HFFc6 (cell line): ENCODE measurements at regions not wholly inside any gene's neighbourhood (a gene's known extent, or its start where the extent isn't known, plus 50 kb on each side); places are given as distances from the start of the nearest gene placed in this dataset.

Experiments used
- DNase-seq: peaks from one replicate; pipeline ENCODE4 v3.0.0-alpha.2; 2018
- H3K27ac Mint-ChIP-seq: 2 replicates; pipeline ENCODE4 v1.8.0; 2020; ENCODE audit warnings: mild to moderate bottlenecking, mixed read lengths
- H3K27me3 Mint-ChIP-seq: 2 replicates; pipeline ENCODE4 v1.8.0; 2021; ENCODE audit warnings: mild to moderate bottlenecking, moderate library complexity, mixed read lengths; ENCODE audit not compliant: insufficient read depth
- H3K36me3 Mint-ChIP-seq: 2 replicates; pipeline ENCODE4 v1.8.0; 2021; ENCODE audit warnings: low read depth, mixed read lengths
- H3K4me1 Mint-ChIP-seq: 2 replicates; pipeline ENCODE4 v1.8.0; 2020; ENCODE audit warnings: low read depth, mixed read lengths
- H3K4me3 Mint-ChIP-seq: 2 replicates; pipeline ENCODE4 v1.8.0; 2020; ENCODE audit warnings: mild to moderate bottlenecking, moderate library complexity, mixed read lengths
- H3K9me3 Mint-ChIP-seq: 2 replicates; pipeline ENCODE4 v1.8.0; 2020; ENCODE audit warnings: mild to moderate bottlenecking, mixed read lengths
- CTCF ChIP-seq: fragments of 200-600 bp; sonication (generic); IDR thresholded peaks from 2 replicates; pipeline ENCODE4 v1.5.0; 2021; ENCODE audit warnings: antibody characterized with exemption, mild to moderate bottlenecking

DNA sequence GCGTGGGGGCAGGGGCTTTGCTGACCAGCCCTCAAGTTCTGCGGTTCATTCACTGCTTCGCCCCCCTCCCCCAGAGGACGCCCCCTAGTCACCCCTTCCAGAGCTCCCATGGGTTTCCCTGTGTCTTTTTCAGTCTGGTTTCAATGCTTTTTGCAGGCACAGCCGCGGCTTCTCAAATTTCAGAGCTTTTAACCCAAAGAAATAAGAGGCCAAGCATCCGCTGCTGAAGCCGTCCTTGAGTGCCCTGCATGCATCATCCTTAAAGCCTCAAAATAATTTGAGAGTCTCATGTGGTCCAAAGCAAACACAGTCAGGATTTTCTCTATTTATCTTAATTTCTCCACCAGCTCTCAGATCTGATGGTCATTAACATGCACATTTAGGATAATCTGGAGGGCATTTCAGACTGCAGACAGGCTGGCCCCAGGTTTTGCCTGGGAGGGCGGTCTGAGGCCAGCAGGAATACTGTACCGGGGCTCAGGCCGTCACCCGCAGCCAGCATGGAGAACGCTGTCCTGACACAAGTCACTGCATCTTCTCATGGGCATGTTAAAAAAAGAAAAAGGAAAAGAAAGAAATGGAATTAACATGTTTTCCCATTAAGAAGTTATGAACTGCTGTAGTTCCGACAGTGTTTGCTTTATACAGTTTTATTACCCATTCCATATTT, 420.8 kb upstream of the IRX4 start:
- no peaks in the 10 kb centered on the region for H3K4me1 Mint-ChIP-seq
- peaks cover 39% of the 10 kb centered on the region for H3K9me3 Mint-ChIP-seq
- H3K27ac Mint-ChIP-seq, result no peak overlapping the region
- TF ChIP-seq CTCF, result no peak
- H3K36me3 Mint-ChIP-seq, result no peaks in the 10 kb centered on the region
- no peak overlapping the region for H3K4me3 Mint-ChIP-seq
- DNase-seq, result no peak
- peaks cover 2% of the 10 kb centered on the region; the same call in 1 of the 2 replicates for H3K27me3 Mint-ChIP-seq

- Mint-ChIP-seq H3K4me1 (no peaks in the 10 kb centered on the region), H3K9me3 (peaks cover 51% of the 10 kb centered on the region), H3K27ac (no peak overlapping the region), H3K27me3 (peaks cover 2% of the 10 kb centered on the region), H3K4me3 (no peak overlapping the region), H3K36me3 (no peaks in the 10 kb centered on the region)
- TF ChIP-seq CTCF, result no peak
- no peak for DNase-seq
These were observed 419.4 kb upstream of the IRX4 start for GRCh38 chr5:2302169-2302568.

DNA sequence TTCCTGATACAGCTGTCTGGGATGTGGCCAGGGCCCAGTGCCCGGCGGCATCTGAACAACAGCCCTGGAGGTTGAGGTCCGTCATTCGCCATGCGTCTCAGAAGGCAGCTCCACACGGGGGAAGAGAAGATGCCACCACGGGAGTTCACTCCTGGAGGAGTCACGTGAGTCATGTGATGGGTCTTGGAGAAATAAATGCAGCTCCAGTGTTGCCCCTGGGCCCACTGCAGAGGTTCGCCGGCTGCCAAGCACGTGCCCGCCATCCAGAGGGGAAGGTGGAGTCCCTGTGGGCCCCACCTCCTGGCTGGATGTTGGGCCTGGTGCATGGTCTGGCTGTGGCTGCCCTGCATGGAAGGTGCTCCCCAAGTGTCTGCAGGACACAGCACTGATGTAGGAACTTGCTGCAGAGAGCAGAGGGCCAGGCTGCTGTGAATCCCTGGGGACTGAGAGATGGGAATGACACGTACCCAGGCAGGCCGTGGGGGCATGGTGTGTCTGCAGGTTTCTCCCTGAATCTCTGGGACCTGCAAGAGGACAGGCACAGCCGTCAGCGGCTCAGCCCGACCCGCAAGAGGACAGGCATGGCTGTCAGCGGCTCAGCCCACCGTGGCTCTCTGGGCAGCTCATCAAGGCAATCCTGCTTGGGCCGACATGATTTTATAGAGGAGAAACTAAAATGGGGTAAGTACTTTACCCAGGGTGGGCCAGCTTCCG, 418.3 kb upstream of the IRX4 start:
- Mint-ChIP-seq H3K9me3 (peaks cover 50% of the 10 kb centered on the region), H3K27ac (no peak overlapping the region), H3K27me3 (peaks cover 2% of the 10 kb centered on the region), H3K4me3 (no peak overlapping the region), H3K4me1 (no peaks in the 10 kb centered on the region), H3K36me3 (no peaks in the 10 kb centered on the region)
- DNase-seq, result no peak
- TF ChIP-seq CTCF, result no peak

DNA sequence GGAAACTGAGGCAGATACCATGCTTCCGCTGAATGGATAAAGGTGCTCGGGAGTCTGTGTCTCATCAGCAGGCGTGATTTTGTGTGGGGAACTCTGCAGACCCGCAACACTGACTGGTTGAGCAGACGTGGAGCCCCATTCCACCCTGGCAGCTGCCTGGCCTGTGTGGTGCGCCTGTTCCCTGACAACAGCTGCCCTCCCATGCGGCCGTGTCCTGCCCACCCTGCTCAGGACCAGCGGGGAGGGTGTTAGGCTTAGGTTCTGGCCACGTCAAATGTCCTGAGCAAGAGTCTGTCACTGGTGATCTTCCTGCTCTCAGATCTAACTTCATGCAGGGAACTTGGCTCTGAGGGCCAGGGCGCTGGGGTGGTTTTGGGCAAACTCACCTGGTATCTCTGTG, 417.7 kb upstream of the IRX4 start:
- H3K4me3 Mint-ChIP-seq, result no peak overlapping the region
- H3K27ac Mint-ChIP-seq, result no peak overlapping the region
- TF ChIP-seq CTCF, result no peak
- no peaks in the 10 kb centered on the region for H3K4me1 Mint-ChIP-seq
- no peaks in the 10 kb centered on the region for H3K36me3 Mint-ChIP-seq
- peaks cover 53% of the 10 kb centered on the region for H3K9me3 Mint-ChIP-seq
- H3K27me3 Mint-ChIP-seq, result peaks cover 2% of the 10 kb centered on the region
- no peak for DNase-seq

DNA sequence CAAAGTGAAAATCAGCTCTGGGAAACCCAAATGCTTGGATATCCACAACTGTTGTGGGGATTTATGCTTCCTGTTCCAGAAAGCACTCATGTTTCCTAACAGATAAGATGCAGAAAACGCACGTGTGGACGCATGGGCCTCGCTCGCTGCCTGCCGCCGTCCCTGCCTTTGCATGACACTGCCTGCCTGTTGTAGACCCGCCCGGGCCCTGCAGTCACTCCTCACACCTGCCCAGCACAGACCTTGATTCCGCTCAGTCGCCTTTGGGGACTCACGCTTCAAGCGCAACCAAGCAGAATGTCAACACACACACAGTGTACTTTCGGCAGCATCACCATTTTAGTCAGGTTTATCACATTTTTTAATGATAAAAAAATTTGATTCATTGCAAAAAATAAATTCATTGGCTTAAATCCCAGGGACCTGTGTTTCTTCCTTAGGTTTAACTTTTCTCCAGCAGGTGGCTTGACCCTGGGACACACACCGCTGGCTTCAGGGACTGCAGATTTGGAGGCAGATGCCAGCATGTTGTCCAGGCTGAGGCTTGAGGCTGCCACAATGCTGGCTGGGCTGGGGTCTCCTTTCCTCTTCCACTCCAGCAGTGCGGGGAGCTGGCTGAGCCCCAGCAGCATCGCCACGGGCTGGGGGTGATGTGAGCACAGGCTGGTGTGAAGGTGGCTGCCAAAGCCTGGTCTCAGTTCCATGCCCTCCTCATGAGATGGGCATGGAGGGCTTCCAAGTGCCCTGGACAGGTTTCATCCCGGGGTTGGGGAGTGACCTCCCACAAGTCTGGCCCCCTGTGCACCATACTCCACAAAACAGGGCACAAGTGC, 416.9 kb upstream of the IRX4 start:
- no peak for TF ChIP-seq CTCF
- no peaks in the 10 kb centered on the region for H3K4me1 Mint-ChIP-seq
- H3K36me3 Mint-ChIP-seq, result no peaks in the 10 kb centered on the region
- peaks cover 53% of the 10 kb centered on the region for H3K9me3 Mint-ChIP-seq
- H3K27me3 Mint-ChIP-seq, result no peaks in the 10 kb centered on the region; the same call in 1 of the 2 replicates
- no peak overlapping the region for H3K27ac Mint-ChIP-seq
- H3K4me3 Mint-ChIP-seq, result no peak overlapping the region
- no peak for DNase-seq
